Central memory CD4-positive, alpha-beta T cell (primary cell): ENCODE measurements at regions not wholly inside any gene's neighbourhood (a gene's known extent, or its start where the extent isn't known, plus 50 kb on each side); places are given as distances from the start of the nearest gene placed in this dataset.

Experiments
- DNase-seq: peaks from one replicate; pipeline ENCODE4 v3.0.0; 2022

DNA sequence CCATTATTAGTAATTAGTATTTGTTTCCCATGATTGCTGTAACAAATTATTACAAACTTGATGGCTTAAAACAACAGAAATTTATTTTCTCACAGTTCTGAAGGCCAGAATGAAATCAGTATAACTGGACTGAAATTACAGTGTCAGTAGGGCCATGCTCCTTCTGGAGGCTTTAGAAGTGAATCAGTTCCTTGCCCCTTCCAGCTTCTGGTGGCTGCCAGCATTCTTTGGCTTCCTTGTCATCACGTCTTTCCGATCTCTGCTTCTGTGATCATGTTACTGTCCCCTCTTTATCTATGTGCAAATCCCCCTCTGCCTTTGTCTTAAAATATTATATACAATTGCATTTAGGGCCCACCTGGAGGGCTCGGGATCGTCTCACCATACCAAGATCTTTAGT is 92.0 kb downstream of the FOXB1 start:
- DNase-seq = no peak

DNA sequence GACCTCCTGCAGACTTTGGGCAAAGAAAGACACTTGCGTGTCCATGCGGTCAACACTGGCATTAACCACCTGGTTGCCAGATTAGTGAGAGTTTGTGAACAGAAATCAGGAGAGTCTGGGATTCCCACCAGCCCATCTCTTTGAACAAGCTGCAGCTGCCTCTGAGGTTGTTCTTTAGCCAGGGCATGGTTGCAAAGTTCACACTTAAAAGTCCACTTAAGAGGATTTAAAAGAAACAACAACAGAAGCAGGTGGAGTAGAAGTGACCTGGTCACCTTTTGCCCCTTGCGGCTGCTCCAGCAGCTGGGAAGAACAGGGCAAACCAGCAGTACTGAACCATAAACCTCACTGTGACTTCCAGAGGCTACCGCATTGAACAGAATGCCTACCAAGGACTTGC is 97.3 kb downstream of the FOXB1 start:
- no peak for DNase-seq

DNA sequence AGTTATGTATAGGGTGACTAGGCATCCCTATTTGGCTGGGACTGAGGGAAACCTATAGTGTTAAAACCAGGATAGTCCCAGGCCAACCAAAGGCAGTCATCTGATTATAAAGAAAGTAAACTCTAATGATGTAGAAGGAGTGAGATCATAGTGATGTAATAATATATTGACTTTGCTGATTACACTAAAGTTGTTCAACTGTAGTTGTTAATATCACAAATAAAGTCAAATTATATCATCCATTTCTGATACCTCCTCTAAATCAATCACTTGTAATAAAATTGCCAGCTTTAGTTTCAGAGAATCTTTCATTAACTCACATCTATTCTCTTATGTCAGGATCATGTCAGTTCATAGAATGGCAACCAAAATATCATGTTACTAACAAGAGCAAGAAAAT is 98.6 kb downstream of the FOXB1 start:
- DNase-seq = no peak

DNA sequence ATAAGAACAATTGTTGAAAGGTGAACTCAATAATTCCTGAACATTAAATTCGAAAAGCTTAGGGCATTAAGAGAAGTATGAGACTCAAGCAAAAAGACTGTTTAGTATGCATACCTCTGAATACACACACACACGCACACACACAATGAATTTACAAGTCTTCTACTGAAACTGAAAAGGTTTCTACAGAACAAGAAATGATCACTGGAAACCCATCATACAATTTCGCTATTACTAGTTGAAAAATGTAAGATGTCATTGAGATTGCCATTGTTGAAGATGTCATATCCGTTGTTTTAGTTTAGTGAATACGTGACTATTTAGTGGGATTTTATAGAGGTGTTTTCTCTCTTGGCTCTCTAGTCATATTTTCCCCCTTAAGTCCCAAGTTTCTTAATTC is 106.8 kb downstream of the FOXB1 start:
- no peak for DNase-seq

DNA sequence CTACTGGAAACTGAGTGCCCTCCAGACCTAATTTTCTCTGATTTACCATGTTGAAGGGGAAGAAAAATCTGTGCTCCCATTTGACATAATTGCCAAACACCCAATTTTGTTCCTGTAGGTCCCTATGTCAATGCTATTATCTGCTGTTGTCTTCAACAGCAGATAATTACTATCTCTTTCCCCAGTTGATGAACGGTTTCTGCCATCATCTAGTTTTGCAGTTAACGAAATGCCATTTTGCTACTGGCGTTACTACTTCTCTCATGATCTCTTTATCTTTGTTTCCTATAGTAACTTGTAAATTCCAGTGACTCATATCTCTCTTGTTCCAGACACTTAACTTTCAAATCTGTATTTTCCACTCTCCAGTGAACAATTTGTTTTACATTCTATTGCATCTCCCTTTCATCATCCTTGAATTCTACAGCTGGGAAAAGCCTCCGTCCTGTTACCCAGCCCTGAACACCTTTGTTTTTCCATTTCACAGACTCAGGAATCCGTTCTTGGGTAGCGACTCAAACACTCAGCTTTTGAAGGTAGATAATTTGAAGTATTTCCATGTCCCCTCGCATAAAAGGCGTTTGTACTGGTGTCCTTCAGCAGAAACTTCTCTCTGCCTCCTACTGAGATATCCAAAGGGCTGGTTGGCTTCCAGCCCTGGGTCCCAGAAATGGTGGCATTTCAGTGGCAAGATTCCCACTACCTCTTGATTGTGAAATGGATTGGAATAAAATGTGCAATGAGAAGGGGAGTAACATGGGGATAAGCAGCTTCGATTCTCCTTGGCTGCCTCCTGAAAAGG is 111.7 kb downstream of the FOXB1 start:
- DNase-seq = no peak

DNA sequence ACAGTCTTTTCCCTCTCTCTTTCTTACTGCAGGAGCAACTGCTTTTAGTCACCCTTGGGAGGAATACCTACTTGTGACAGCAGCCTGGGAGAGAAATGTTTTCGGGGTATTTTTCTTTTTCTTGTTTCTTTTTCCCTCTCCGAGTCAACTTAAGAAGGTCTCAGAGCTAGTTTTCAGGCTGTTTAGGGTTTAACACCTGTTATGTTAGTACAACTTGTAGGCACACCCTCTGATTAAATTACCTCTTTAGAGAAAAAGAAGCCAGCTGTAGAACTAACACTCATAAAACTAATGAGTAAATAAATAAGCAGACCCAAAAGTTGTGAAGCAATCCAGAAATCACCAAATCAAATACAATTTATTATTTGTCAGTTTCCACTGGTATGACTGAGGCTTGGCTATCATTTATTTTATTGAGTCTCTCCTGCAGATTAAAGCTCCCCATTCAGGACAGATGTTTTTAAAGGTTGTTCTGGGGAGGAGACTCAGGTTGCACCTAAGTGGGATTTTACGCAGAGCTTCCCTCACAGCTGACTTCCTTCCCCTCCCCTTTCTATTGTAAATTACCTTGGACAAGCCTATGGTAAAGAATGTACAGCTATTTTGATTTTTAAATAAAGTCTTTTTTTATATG is 112.5 kb downstream of the FOXB1 start:
- no peak for DNase-seq

DNA sequence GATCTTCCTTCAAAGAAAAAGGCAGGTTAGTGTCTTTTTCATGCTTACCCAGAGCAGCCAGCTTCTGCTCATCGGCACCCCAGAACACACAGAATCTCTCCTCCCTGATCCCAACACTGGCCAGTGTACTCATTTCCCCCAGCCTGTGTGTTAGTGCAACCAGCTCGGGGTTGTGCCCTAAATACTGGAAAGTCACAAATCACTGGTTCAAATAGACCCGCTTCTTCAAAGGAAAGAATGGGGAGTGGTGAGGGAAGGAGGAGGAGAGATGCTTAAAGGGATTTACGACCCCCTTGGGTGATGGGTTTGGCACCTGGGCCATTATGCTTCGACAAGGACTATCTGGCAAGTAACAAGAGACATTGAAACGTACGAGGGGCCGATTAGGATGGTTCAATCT is 114.0 kb downstream of the FOXB1 start:
- DNase-seq = no peak

DNA sequence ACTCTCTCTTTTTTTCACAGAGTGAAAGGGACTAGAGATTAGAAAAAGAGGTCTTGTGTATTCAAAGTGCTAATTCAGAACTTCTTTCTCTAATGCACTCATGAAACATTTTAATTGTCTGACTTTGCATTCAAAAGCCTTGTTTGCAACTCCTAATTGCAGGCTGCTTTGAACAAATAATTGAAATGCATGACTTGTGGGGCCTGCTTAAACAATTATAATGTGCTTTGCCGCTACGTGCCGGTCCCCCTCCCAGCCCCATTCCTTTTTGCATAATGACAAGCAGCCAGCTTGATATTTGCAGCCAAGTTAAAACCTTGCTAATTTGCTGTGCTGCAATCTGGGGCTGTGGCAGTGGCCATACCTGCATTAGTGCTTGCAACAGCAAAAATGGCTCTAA is 114.5 kb downstream of the FOXB1 start:
- DNase-seq = no peak

DNA sequence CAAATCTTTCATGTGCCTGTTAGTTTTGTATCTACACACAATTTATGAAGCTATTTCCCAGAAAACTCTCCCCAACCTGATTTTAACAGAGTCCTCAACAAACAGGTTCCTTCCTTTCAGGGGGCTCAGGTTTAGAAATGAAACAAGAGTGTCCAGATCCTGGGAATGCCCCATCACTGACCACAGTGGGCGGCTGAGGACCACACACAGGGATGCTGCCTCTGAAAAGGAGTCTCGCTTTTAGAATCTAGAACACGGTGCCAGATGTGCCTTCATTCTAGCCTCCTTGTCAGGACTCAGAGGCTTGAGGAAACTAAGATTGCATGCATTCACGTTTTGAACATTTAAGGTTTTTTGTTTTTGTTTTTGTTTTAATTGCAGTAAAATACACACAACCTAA is 115.0 kb downstream of the FOXB1 start:
- DNase-seq = no peak

DNA sequence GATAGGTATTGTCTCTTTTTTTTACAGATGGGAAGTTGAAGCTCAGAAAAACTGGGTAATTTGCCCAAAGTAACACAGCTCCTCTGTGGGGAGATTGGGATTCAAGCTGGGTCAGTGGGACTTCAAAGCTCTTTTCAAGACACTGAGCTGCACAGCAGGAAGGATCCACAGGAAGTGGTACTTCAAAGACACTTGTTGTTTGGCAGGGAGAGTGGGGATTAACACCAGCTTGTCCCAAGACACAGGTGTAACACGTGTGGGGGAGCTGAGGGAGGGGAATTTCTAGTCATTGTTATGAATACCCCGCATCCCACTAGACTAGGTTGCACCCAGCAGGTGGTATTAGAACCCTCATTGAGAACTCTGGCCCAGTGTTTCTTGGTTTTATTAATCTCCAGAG is 116.0 kb downstream of the FOXB1 start:
- no peak for DNase-seq

DNA sequence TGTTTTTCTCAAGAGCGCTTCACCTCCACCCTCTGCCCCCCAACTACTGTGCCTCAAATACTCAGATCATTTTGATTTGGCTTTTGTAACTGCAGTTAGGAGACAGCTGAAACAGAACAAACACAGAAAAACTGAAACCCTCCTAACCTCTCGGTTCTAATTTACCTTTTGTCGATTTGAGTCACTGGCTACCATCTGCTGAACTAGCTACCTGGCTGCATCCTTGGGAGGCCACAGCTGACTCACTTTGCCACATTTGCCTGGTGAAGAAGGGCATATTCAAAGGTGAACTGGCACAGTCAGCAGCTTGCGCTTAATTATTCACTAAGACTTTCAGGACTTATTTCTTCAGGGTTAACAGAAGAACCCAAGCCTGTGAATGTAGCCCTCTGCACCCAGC is 117.7 kb downstream of the FOXB1 start:
- DNase-seq = no peak

DNA sequence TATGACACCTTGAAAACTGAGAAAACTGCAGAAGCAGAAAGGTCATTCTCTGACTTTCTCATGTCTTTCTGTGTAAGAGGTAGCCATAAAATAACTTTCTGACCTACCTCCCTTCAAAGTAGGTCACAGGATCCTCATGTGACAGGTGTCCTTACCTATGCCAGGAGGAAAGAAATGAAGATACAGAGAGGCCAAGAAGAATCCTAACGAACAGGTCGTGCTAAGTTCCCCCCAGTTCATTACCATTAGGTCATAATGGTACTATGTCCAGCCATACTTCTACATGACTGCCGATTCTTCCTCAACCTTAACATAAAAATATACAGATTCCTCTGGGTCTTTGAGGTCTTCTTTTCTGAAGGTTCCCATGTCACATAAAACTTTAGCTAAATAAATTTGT is 118.6 kb downstream of the FOXB1 start:
- DNase-seq = no peak

DNA sequence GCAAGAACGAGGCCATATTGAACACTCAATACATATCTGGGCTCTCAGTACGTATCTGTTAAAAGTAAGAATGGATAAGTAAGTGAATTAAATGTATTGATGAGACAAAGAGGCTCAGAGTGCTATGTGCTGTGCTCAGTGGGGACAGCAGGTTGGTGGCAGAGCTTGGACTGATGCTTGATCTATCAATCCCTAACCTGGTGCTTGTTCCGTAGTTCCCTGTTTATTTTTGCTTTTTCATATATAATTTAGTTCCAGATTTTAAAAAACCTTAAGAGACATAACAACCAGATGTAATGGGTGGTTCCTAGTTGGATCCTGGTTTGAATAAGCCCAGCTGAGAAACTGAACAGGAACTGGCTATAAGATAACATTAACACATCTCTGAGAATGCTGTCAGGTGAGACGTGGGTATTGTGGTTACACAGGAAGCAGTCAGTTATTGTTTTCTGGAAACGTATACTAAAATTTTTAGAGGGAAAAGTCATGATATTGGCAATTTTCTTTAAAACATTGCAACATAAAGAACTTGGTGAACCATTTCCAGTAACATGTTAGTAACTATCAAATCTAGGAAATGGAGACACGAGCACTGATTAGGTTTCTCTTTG is 120.5 kb downstream of the FOXB1 start:
- DNase-seq = no peak

DNA sequence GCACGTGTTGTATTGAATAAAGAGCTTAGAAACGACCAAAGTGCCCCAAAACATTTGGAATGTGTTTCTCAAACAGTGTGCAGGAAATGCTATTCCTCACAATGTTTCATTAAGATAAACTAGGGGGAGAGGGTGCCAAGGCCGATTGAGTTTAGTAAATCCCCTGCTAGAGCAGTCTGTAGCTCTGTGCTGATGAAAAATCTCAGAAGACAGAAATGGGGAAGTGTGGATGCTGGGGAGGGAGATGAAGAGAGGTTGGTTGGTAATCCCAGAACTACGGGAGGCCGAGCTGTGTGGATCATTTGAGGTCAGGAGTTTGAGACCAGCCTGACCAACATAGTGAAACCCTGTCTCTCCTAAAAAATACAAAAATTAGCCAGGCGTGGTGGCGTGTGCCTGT is 121.2 kb downstream of the FOXB1 start:
- DNase-seq = no peak

DNA sequence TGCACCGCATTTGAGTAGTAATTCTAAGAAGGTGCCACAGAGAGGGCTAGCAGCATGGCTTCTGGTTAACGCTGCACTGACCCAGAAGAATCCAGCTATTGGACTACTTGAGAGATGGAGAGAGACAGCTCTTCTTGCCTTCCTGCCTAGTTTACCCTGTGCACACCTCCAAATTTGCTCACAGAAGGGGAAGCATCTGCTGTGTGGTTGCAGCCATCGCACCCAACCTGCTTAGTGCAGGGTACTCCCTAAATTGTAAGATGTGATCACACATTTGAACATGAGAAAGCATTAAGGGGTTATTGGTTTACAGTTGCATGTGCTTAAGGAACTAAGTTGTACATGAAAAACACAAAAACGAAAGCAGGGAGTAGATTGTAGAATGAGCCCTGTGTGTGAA is 122.1 kb downstream of the FOXB1 start:
- DNase-seq = no peak

DNA sequence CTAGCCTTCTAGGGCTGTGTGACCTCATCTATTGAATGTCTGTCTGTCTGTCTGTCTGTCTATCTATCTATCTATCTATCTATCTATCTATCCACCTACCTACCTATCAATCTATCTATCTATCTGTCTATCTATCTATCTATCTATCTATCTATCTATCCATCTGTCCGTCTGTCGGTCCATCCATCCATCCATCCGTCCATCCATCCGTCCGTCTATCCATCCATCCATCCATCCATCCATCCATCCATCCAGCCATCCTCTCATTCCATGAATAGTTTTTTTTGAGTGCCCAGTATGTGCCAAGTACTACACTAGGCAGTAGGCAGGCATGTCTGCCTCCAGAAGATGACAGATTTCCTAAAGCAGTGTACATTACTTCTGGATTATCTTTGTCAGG is 122.5 kb downstream of the FOXB1 start:
- no peak for DNase-seq

DNA sequence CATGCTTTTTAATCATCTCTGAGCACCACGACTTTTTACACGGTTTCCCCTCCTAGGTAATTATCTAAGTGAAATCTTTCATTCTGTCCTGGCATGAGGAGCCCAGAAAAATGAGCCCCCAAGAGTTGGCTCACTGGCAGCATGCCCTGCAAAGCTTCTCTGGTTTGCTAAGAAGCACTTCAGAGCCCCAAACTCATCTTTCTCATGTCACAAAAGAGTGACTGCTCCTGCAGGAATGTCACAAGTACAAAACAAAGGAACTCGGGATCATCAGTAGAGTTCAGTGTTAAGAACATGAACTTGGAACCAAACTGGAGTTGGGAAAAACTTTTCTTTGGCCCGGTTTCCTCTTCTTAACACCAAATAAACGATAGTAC is 123.9 kb downstream of the FOXB1 start:
- no peak for DNase-seq

DNA sequence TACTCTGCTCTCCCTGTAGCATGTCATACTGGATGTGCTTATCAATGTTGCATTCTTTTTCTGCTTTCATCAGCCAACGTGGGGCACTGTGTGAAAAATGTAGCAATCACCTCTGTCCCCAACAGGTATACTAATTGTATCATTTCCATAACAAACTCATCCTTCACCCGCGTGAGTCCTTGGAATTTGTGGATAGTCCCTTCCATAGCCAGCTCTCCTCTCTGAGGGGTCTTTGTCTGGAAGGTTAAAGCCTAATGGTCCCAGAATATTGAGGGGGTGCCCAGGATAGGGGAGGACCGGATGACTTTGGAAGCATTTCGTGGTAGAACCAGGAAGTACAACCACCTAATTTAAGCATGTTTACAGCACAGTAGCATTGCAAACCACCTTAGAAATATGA is 124.6 kb downstream of the FOXB1 start:
- DNase-seq = no peak

DNA sequence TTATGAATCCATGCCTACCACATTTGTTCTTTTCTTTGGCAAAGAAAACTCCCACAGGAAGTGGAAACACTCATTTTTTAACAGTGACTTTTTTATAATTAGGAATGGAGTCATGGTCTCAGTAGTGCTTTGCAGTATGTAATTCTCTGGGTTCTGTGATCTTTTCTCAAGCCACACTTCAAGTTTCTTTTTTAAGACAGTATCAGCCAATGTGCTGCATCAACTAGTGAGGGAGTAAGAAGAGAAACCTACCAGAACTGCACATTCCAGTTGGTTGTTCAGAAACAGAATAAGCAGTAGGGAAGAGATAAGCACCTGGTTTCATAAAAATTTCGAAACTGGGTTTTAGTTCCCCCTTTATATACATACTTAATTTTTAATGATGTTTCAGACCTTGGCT is 126.3 kb downstream of the FOXB1 start:
- no peak for DNase-seq

DNA sequence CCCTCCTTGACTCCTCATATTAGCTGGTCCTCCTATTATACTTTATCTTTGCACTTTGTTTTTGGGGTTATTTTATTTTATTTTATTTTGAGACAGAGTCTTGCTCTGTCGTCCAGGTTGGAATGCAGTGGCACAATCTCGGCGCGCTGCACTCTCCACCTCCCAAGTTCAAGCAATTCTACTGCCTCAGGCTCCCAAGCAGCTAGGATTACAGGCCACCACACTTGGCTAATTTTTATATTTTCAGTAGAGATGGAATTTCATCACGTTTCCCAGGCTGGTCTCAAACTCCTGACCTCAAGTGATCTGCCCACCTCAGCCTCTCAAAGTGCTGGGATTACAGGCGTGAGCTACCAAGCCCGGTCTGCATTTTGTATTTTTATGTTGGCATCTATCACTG is 126.7 kb downstream of the FOXB1 start:
- DNase-seq = no peak

DNA sequence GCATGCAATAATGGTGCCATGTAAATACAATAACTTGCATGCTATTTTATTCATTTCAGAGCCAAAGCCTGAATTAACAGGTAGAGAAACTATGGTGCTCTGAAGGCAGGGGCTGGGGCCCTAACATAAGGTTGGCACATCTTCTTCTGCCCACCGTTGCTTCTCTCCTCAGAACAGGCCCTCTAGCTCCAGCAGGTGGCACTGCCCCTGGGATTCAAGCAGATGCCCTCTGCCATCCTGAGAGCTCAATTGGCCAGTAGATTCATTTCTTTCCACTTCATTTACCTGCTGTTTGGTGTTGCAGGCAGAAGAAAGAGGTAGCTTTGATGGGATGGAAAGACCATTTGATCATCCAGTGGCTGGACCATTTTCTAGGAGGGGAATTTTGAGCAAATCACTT is 130.5 kb downstream of the FOXB1 start:
- DNase-seq = no peak

DNA sequence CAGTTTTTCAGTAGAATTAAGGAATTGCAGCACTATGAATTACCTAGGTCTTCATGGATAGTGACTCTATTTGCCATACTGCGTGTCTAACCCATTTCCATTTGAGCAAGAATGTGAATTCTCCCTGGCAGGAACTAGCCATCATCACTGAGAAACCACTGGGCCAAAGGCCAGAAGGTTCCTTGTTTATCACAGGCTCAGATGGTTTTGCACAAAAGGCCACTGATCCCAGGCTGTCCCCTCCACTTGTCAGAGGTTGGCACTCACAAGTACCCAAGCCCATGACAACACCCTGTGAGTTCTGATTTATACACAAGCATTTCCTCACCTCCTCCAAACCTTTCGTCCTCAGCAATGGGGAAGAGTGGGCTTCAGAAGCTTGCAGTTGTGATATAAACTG is 131.8 kb downstream of the FOXB1 start:
- DNase-seq = no peak

DNA sequence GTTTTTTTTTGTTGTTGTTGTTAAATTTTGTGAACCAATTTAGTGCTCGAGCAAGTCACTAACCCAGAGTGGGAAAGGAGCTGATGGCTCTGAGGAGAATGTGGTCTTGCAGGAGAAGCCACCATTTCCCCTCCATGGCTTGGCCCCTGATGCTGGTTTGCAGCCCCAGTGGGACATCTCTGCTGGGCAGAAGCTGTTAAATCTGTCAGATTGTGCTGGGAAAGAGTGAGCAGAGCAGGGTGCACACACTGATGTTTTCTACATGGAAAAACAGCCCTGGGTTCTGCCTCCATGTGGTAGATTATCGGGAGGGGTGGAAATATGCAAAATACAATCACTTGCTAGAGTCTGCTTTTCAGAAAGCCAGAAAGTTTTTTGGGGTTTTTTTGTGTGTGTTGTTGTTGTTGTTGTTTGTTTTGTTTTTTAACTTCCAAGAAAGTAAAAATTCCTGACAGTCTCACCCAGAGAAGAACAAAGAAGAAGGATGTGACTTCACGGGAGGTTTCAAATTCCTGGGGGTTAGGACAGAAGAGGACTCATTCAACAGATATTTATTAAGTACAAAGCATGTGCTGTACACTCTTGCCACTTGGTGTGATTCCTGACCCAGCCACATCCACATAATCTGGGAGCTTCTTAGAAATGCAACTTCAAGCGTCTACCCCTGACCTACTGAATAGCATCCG is 133.7 kb downstream of the FOXB1 start:
- DNase-seq = no peak

DNA sequence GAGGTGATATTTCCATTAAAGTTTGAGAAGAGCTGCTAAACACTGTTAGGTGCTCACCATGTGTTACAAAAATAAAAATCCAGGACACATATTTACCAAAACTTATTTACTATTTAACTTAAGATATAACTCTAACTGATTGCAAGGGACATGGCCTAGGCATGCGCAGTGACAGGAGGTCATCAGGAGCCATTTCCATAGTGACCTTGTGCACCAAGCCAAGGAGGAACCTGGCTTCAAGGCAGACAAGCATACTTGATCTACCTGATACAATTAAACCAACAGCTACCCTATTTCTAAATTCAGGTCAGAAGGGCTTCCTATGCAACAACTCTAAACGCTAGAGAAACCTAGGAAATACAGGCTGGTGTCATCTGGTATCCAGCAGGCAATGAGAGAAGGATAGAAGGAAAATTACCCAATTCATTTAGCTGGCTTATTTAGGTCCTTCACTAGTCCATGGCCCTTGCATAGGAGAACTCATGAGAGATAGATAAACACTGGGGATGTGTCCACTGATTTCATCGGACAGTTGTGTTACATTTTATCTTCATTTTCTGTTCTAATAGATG is 134.4 kb downstream of the FOXB1 start:
- DNase-seq = no peak
